Activated CD8-positive, alpha-beta memory T cell treated with anti-CD3 and anti-CD28 coated beads, Interleukin-2, amount 50 U/mL, for 1 hour (primary cell): ENCODE measurements at regions not wholly inside any gene's neighbourhood (a gene's known extent, or its start where the extent isn't known, plus 50 kb on each side); places are given as distances from the start of the nearest gene placed in this dataset.

ENCODE experiments used
- DNase-seq: peaks from one replicate; pipeline ENCODE4 v3.0.0-alpha.2; 2020; ENCODE audit errors: extremely low read depth

GRCh38 chr2:168338803-168339437 is 91.5 kb upstream of the STK39 start:
- no peak for DNase-seq

DNA sequence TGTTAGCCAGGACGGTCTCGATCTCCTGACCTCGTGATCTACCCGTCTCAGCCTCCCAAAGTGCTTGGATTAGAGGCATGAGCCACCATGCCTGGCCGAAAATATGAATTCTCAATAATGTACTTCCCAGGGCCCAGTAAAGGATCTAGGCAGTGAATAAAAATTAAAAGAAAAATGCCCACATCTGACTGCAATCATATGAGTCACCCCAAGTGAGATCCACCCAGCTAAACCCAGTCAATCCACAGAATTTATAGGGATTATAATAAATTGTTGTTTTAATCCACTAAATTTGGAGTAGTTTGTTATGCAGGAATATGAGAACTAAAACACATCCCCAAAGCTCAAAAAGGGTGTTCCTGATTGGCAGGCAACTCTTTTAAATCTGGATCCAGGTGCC is 93.5 kb upstream of the STK39 start:
- no peak for DNase-seq

DNA sequence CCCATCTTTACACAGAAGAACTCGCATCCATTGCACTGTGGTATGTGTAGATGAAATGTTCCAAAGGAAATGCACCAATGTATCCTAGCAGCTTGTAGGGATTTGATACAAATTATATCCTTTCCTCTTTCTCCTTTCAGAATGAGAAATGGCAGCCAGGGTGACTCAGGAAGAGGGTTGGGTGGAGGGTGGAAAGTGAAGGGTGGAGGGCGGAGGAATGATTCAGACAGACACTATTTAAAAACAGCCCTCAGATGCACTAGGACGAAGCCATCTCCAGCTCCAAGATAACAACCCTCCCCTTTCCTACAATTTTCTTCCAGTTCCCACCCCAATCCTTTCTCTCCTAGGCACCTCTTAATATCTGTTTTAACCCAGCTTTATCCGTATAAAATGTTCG is 96.2 kb upstream of the STK39 start:
- DNase-seq = no peak

- no peak for DNase-seq
Measured at GRCh38 chr2:168344706-168345105, 97.3 kb upstream of the STK39 start.

DNA sequence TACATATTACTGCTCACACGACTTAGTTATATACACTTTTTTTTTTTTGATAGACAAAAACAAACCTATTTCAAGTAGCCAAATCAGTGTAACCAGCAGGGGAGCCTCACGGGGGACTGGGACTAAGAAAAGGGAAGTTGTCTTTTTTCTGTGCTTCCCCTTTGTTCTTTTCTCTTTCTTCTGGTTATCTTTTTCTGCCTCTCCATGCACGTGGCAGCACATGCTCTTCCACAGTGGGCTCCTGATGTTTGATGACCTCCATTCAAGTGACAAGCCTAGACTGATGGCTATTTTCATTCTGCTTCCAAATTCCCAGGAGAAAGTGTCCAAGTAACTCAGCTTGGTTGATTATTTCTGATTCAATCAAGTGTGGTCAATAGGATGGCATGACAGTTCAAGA is 98.2 kb upstream of the STK39 start:
- DNase-seq = no peak

GRCh38 chr2:168346725-168347477 is 99.5 kb upstream of the STK39 start:
- peak; percentile 24 for DNase-seq

DNA sequence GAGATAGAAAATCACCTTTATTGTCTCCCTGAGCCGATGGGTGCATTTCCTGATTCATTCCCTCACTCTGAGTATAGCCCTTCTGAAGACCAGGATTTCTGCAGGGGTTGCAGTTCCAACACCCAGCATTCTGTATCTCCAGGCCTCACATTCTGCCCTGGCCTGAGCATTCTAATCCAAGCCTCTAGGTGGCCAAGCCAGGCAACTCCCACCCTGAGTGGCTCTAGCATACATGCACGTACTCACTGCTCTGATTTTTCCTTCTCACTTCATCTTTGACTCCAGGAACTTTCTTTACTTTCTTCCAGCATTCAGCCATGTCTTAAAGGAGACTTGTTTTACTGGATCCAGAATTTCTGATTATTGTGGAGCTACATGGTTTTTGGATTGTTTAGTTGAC is 100.7 kb upstream of the STK39 start:
- no peak for DNase-seq

GRCh38 chr2:168350380-168350779 is 103.0 kb upstream of the STK39 start:
- DNase-seq = no peak

GRCh38 chr2:168353251-168353650 is 102.8 kb upstream of the CERS6 start:
- DNase-seq = no peak

GRCh38 chr2:168354499-168354898 is 101.6 kb upstream of the CERS6 start:
- no peak for DNase-seq

- no peak for DNase-seq
Measured at GRCh38 chr2:168355121-168355520, 101.0 kb upstream of the CERS6 start.

DNA sequence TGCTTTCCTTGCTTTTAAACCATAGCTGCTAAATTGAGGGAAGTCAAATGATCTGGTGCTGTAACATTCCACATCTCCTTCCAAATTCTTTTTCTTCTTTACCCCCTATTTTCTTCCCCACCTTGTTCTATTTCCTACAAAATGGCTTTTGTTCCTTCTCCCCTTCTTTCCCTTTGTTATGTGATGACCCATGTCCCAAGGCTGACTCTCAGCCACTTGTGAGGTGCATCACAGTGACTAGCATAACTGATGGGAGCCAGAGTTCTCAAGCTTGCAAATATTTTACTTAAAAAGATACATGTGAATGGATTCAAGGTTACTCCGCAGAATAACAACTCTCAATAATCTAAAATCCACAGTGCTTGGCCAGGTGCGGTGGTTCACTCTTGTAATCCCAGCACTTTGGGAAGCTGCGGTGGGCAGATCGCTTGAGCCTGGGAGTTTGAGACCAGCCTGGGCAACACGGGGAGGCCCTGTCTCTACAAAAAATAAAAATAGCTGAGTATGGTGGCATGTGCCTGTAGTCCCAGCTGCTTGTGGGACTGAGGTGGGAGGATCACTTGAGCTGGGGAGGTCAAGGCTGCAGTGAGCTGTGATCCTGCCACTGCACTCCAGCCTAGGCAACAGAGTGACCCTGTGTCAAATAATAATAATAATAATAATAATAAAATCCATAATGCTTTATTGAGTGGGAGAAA is 100.1 kb upstream of the CERS6 start:
- DNase-seq = no peak

GRCh38 chr2:168356477-168356835 is 99.6 kb upstream of the CERS6 start:
- DNase-seq = no peak

GRCh38 chr2:168357797-168358472 is 98.1 kb upstream of the CERS6 start:
- DNase-seq = no peak

- DNase-seq = no peak
Measured at GRCh38 chr2:168359082-168359481, 97.0 kb upstream of the CERS6 start.

GRCh38 chr2:168363347-168364092 is 92.6 kb upstream of the CERS6 start:
- DNase-seq = no peak

DNA sequence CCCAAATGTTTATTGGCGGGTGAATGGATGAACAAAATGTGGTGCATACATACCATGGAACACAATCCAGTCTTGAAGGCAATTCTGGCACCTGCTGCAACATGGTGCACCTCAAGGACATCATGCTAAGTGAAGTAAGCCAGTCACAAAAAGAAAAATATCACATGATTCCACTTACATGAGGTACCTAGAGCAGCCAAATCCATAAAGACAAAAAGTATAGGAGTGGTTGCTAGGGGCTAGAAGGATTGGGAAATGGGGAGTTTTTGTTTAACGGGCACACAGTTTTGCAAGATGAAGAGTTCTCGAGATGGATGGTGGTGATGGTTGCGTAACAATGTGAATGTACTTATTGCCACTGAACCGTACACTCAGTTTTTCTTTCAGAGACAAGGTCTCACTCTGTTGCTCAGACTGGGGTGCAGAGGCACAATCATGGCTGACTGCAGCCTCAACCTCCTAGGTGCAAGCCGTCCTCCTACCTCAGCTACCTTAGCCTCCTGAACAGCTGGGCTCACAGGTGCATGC is 90.9 kb upstream of the CERS6 start:
- DNase-seq = no peak

GRCh38 chr2:168369031-168369430 is 87.0 kb upstream of the CERS6 start:
- no peak for DNase-seq

GRCh38 chr2:168371273-168372019 is 84.6 kb upstream of the CERS6 start:
- DNase-seq = no peak

DNA sequence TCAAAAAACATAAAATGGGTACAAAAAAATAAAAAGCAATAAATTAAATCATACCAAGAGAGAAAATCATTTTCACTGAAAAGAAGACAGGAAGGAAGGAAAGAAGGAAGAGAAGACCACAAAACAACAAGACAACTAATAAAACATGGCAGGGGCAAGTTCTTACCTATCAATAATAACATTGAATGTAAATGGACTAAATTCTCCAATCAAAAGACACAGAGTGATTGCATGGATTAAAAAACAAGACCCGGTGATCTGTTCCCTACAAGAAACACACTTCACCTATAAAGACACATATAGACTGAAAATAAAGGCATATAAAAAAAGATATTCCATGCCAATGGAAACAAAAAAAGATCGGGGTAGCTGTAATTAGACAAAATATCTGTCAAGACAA is 82.6 kb upstream of the CERS6 start:
- DNase-seq = no peak
